ENCODE measurements at regions not wholly inside any gene's neighbourhood (a gene's known extent, or its start where the extent isn't known, plus 50 kb on each side); places are given as distances from the start of the nearest gene placed in this dataset.

DNA sequence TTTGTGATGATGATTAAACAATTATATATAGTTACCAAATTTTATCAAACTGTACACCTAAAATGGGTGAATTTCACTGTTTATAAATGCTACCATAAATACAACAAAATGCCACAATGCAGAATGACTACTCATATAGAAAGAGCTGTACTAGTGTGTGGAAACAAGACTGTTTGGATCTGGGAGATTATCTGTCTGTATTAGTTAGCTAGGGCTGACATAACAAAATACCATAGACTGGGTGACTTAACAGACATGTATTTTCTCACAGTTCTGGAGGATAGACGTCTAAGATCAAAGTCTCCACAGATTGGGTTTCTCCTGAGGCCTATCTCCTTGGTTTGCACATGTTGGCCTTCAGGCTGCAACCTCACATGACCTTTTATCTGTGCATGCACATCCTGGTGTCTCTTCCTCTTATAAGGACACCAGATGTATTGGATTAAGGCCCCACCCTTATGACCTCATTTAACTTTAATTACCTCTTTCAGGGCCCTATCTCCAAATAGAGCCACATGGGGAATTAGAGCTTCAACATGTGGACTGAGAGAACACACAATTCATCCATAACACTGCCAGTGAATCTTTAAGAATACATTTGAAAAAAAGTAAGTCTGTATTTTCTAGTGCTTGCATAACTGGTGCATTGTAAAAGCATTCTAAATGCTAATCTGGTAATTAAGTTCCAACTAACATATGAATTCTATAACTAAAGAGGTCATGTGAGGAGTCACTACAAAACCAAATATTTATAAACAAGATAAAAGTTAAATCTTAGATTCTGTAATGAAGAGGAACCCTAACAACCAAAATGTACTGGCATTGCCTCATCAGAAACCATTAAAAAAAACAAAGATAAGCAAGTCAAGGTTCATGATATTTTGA is 699.6 kb downstream of the NYAP2 start:
- H3K36me3 ChIP-seq, result no peaks in the 10 kb centered on the region
- H3K4me1 ChIP-seq (replicated peaks), result no peaks in the 10 kb centered on the region
- WGBS, result 56% methylated on average over 1 of the region's 1 CpG
- H3K27me3 ChIP-seq (replicated peaks; ENCODE audit: insufficient read depth), result no peaks in the 10 kb centered on the region
- TF ChIP-seq POLR2A (IDR thresholded peaks at IDR 0.05) (no peak), POLR2AphosphoS5 (IDR thresholded peaks at IDR 0.05) (no peak)
- TF ChIP-seq, protein P1, sequence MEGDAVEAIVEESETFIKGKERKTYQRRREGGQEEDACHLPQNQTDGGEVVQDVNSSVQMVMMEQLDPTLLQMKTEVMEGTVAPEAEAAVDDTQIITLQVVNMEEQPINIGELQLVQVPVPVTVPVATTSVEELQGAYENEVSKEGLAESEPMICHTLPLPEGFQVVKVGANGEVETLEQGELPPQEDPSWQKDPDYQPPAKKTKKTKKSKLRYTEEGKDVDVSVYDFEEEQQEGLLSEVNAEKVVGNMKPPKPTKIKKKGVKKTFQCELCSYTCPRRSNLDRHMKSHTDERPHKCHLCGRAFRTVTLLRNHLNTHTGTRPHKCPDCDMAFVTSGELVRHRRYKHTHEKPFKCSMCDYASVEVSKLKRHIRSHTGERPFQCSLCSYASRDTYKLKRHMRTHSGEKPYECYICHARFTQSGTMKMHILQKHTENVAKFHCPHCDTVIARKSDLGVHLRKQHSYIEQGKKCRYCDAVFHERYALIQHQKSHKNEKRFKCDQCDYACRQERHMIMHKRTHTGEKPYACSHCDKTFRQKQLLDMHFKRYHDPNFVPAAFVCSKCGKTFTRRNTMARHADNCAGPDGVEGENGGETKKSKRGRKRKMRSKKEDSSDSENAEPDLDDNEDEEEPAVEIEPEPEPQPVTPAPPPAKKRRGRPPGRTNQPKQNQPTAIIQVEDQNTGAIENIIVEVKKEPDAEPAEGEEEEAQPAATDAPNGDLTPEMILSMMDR (IDR thresholded peaks at IDR 0.05), result no peak
- intact Hi-C loops (cut with DNase I), result no loop called here
- no peak overlapping the region for H3K27ac ChIP-seq
- no peaks in the 10 kb centered on the region for H3K9me3 ChIP-seq
- DNase-seq (ENCODE audit: low spot score), result no peak
- no peak overlapping the region for H3K4me3 ChIP-seq

DNA sequence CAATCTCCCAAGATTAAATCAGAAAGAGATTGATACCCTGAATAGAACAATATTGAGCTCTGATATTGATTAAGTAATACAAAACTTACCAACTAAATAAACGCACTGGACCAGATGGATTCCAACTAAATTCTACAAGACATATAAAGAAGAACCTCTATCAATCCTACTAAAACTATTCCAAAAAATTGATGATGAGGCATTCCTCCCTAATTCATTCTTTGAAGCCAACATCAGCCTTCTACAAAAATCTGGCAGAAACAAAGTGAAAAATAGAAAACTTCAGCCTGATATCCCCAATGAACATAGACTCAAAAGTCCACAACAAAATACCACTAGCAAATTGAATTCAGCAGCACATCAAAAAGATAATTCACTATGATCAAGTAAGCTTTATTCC is 695.5 kb downstream of the NYAP2 start:
- H3K27ac ChIP-seq, result no peak overlapping the region
- WGBS, result 93% methylated on average over 1 of the region's 1 CpG
- no peaks in the 10 kb centered on the region for H3K9me3 ChIP-seq
- DNase-seq (ENCODE audit: low spot score), result no peak
- H3K4me1 ChIP-seq (replicated peaks), result no peaks in the 10 kb centered on the region
- no peaks in the 10 kb centered on the region for H3K27me3 ChIP-seq (replicated peaks; ENCODE audit: insufficient read depth)
- H3K4me3 ChIP-seq, result no peak overlapping the region
- intact Hi-C loops (cut with DNase I), result no loop called here
- no peaks in the 10 kb centered on the region for H3K36me3 ChIP-seq
- no peak for TF ChIP-seq POLR2AphosphoS5 (IDR thresholded peaks at IDR 0.05)
- TF ChIP-seq POLR2A (IDR thresholded peaks at IDR 0.05), result no peak
- TF ChIP-seq, protein P1 (IDR thresholded peaks at IDR 0.05), result no peak

DNA sequence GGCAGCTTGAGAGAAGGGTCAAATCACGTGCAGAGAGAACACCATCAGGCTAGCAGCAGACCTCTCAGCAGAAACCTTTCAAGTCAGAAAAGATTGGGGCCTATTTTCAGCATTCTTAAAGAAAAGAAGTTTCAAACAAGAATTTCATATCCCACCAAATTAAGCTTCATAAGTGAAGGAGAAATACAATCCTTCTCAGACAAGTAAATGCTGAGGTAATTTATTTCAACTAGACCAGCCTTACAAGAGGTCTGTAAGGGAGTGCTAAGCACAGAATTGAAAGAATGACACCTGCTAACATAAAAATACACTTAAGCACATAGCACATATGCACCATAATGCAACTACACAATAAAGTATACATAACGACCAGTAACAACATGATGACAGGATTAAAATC is 693.9 kb downstream of the NYAP2 start:
- Histone ChIP-seq H3K9me3 (no peaks in the 10 kb centered on the region), H3K36me3 (no peaks in the 10 kb centered on the region), H3K4me3 (no peak overlapping the region), H3K4me1 (replicated peaks) (no peaks in the 10 kb centered on the region), H3K27me3 (replicated peaks; ENCODE audit: insufficient read depth) (no peaks in the 10 kb centered on the region), H3K27ac (no peak overlapping the region)
- DNase-seq (ENCODE audit: low spot score), result no peak
- 82% methylated on average over 2 of the region's 2 CpGs for WGBS
- intact Hi-C loops (cut with DNase I), result no loop called here
- TF ChIP-seq POLR2AphosphoS5 (IDR thresholded peaks at IDR 0.05) (no peak), POLR2A (IDR thresholded peaks at IDR 0.05) (no peak)
- TF ChIP-seq, protein P1 (IDR thresholded peaks at IDR 0.05), result no peak

DNA sequence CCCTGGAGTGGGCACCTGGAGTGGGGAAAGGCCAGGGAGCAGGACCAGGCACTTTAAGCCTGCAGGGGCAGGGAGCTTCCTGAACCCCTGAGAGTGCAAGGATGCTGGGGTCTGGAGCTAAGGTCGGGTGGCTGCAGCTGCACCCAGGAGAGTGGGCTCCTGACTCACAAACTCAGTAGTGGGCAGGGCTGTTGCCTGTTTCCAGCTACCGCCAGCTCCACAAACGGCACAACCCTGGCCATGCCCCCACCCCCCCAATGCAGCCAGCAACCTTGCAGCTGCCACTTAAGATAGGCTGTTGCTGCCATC is 688.8 kb downstream of the NYAP2 start:
- Histone ChIP-seq H3K27ac (no peak overlapping the region), H3K9me3 (no peaks in the 10 kb centered on the region), H3K36me3 (no peaks in the 10 kb centered on the region), H3K4me3 (no peak overlapping the region), H3K4me1 (replicated peaks) (no peaks in the 10 kb centered on the region), H3K27me3 (replicated peaks; ENCODE audit: insufficient read depth) (no peaks in the 10 kb centered on the region)
- intact Hi-C loops (cut with DNase I), result no loop called here
- 68% methylated on average over 3 of the region's 3 CpGs for WGBS
- TF ChIP-seq POLR2A (IDR thresholded peaks at IDR 0.05) (no peak), POLR2AphosphoS5 (IDR thresholded peaks at IDR 0.05) (no peak)
- TF ChIP-seq, protein P1 (IDR thresholded peaks at IDR 0.05), result no peak
- no peak for DNase-seq (ENCODE audit: low spot score)
